Chondrocyte (in vitro differentiated cells): ENCODE measurements at regions not wholly inside any gene's neighbourhood (a gene's known extent, or its start where the extent isn't known, plus 50 kb on each side); places are given as distances from the start of the nearest gene placed in this dataset.

ENCODE experiments used
- DNase-seq: peaks from one replicate; pipeline ENCODE4 v3.0.0; 2021; ENCODE audit warnings: mixed read lengths, low spot score
- H3K27ac Mint-ChIP-seq: one replicate; pipeline ENCODE4 v1.8.0; 2021; ENCODE audit warnings: mild to moderate bottlenecking, moderate library complexity, mixed read lengths; ENCODE audit not compliant: unreplicated experiment
- H3K27me3 Mint-ChIP-seq: 2 replicates; pipeline ENCODE4 v1.8.0; 2021; ENCODE audit warnings: low read depth, mixed read lengths
- H3K36me3 Mint-ChIP-seq: 2 replicates; pipeline ENCODE4 v1.8.0; 2021; ENCODE audit warnings: low read depth, mixed read lengths
- H3K4me1 Mint-ChIP-seq: 2 replicates; pipeline ENCODE4 v1.8.0; 2021; ENCODE audit warnings: low read depth, mild to moderate bottlenecking, mixed read lengths
- H3K4me3 Mint-ChIP-seq: one replicate; pipeline ENCODE4 v1.8.0; 2021; ENCODE audit warnings: mild to moderate bottlenecking, moderate library complexity, mixed read lengths; ENCODE audit not compliant: unreplicated experiment
- H3K9me3 Mint-ChIP-seq: 2 replicates; pipeline ENCODE4 v1.8.0; 2021; ENCODE audit warnings: low read depth, mixed read lengths
- TF ChIP-seq, protein P1 (sequence below): fragments of 200-600 bp; sonication (generic); IDR thresholded peaks from 2 replicates; pipeline ENCODE4 v1.5.0; 2021; ENCODE audit warnings: antibody characterized with exemption, mild to moderate bottlenecking, moderate library complexity

DNA sequence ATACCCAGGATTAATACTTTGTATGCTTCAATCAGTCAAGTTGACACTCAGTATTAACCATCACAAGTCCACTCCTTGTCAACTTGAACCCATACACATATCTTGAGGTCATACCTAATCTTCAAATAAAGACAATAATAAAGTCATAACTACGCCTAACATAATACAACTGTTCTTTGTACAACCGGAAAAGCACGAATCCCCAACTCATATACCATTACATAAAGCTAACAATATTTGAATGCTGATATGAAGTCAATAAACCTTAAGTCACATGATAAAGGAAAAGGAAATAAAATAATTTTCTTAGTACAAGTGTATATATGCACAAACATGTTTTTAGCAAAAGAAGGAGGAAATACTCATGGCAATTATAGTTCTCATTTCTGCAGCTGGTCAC is 770.6 kb upstream of the GYPC start:
- Mint-ChIP-seq H3K4me3 (no peak overlapping the region), H3K27ac (no peak overlapping the region), H3K4me1 (no peaks in the 10 kb centered on the region), H3K27me3 (no peaks in the 10 kb centered on the region), H3K36me3 (no peaks in the 10 kb centered on the region), H3K9me3 (peaks cover 45% of the 10 kb centered on the region)
- TF ChIP-seq, protein P1, sequence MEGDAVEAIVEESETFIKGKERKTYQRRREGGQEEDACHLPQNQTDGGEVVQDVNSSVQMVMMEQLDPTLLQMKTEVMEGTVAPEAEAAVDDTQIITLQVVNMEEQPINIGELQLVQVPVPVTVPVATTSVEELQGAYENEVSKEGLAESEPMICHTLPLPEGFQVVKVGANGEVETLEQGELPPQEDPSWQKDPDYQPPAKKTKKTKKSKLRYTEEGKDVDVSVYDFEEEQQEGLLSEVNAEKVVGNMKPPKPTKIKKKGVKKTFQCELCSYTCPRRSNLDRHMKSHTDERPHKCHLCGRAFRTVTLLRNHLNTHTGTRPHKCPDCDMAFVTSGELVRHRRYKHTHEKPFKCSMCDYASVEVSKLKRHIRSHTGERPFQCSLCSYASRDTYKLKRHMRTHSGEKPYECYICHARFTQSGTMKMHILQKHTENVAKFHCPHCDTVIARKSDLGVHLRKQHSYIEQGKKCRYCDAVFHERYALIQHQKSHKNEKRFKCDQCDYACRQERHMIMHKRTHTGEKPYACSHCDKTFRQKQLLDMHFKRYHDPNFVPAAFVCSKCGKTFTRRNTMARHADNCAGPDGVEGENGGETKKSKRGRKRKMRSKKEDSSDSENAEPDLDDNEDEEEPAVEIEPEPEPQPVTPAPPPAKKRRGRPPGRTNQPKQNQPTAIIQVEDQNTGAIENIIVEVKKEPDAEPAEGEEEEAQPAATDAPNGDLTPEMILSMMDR = no peak
- DNase-seq = no peak

DNA sequence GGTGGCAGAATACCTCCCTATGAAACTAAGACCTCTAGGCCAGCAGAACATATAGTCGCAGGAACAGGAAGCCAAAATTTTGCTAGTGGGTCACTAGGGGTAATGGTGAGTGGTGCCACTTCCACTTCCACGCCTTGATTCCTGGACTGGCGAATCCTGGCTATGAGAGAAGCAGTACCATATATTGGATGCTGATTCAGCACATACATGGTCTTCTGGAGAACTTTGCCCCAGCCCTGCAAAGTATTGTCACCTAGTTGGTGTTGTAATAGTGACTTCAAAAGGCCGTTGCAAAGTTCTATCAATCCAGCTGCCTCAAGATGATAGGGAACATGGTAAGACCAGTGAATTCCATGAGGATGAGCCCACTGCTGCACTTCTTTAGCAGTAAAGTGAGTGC is 769.8 kb upstream of the GYPC start:
- no peak for DNase-seq
- H3K4me1 Mint-ChIP-seq = no peaks in the 10 kb centered on the region
- no peaks in the 10 kb centered on the region for H3K36me3 Mint-ChIP-seq
- peaks cover 48% of the 10 kb centered on the region for H3K9me3 Mint-ChIP-seq
- no peaks in the 10 kb centered on the region for H3K27me3 Mint-ChIP-seq
- no peak overlapping the region for H3K27ac Mint-ChIP-seq
- no peak overlapping the region for H3K4me3 Mint-ChIP-seq
- TF ChIP-seq, protein P1 = no peak

DNA sequence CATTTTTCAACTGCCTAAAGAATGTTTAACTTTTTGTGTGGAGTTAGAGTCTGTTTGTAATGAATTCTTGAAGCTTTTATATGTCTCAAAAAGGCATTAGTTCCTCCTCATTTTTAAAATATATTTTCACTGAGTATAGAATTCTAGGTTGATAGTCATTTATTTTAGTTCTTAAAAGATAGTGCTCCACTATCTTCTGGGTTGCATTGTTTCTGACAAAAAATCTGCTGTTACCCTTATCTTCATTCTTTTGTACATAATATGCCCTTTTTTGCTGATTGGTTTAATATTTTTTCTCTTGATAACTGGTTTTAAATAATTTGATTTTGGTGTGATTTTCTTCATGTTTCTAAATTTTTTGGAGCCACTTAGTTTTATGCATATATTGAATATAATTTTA is 754.7 kb upstream of the GYPC start:
- no peaks in the 10 kb centered on the region for H3K4me1 Mint-ChIP-seq
- no peak for DNase-seq
- H3K9me3 Mint-ChIP-seq = peaks cover 41% of the 10 kb centered on the region
- no peak overlapping the region for H3K4me3 Mint-ChIP-seq
- TF ChIP-seq, protein P1 = no peak
- no peaks in the 10 kb centered on the region for H3K36me3 Mint-ChIP-seq
- no peaks in the 10 kb centered on the region for H3K27me3 Mint-ChIP-seq
- H3K27ac Mint-ChIP-seq = no peak overlapping the region

DNA sequence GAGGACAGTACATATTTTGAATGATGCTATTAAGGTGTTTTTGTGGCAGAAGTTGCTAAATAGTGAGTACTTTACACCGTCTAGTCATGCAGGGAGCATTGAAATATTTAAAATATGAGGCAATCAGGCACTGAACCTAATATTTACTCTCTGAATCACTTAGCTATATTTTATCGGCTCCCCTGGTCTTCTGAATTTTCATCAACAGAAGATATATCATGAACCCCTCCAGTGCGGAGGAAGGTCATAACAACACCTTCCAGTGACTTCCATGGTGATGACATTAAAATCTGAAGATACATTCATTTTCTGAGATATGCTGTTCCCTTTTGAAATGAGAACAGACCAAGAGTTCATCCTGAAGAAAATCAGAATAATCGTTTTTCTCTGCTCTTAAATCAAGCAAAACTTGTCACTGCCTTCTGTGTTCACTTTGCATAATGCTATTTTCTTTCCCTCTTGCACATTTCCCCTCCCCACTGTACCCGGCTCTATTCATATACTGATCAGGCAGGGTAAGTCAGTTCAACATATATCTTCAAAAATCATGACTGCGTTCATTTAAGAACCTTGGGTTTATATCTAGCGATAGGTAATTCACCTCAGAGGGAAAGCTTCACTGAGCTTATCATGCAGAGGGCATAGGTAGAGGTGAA is 729.9 kb upstream of the GYPC start:
- no peak overlapping the region for H3K4me3 Mint-ChIP-seq
- DNase-seq = no peak
- no peak overlapping the region for H3K27ac Mint-ChIP-seq
- TF ChIP-seq, protein P1 = no peak
- H3K4me1 Mint-ChIP-seq = no peaks in the 10 kb centered on the region
- H3K36me3 Mint-ChIP-seq = no peaks in the 10 kb centered on the region
- H3K9me3 Mint-ChIP-seq = peaks cover 9% of the 10 kb centered on the region
- no peaks in the 10 kb centered on the region for H3K27me3 Mint-ChIP-seq

DNA sequence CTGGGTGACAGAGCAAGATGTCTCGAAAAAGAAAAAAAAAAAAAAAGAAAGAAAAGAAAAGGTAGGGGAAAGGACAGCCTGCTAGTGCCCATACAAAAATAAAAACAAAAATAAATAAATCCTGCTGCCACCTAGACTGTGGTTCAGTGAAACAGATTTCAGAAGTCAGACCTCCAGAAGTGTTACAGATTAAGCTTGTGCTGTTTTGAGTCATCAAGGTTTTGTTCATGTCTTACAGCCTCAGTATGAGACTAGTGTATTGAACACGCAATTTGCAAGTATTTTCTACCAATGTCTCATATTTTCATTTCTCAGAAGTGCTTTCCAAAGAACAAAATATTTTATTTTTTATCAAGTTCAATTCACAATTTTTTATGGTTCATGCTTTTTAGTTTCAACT is 720.4 kb upstream of the GYPC start:
- Mint-ChIP-seq H3K36me3 (no peaks in the 10 kb centered on the region), H3K4me3 (no peak overlapping the region)

More for the DNA sequence above, 720.4 kb upstream of the GYPC start:
- Mint-ChIP-seq H3K27ac (no peak overlapping the region), H3K27me3 (no peaks in the 10 kb centered on the region), H3K9me3 (peaks cover 14% of the 10 kb centered on the region), H3K4me1 (no peaks in the 10 kb centered on the region)
- no peak for DNase-seq
- TF ChIP-seq, protein P1 = no peak
